GM18520 (cell line): ENCODE measurements at regions not wholly inside any gene's neighbourhood (a gene's known extent, or its start where the extent isn't known, plus 50 kb on each side); places are given as distances from the start of the nearest gene placed in this dataset.

ENCODE experiments used
- ATAC-seq: cut with Tn5 transposase; IDR thresholded peaks from one replicate; pipeline ENCODE4 v1.9.1; 2021; ENCODE audit not compliant: unreplicated experiment

- no peak for ATAC-seq
These were observed 226.5 kb upstream of the TOPAZ1 start for GRCh38 chr3:44015170-44015569.

DNA sequence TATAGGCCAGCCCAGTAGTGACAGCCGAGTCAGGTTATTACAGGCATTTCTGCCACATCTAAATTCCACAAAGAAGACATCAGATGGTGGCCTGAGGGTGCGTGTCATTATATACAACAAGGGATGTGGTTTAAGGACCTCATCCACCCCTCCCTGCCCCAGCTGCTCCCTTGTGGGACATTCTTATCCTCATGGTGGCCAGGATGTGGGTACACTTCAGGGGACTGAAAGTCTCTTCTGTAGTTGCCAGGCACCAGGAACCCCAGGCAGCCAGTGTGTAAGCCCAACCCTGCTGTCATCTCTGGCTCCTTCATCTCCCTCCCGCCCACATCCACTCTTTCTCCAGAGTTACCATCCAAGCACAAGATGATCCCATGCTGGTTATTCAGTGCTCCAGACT lies 224.9 kb upstream of the TOPAZ1 start:
- ATAC-seq = no peak

DNA sequence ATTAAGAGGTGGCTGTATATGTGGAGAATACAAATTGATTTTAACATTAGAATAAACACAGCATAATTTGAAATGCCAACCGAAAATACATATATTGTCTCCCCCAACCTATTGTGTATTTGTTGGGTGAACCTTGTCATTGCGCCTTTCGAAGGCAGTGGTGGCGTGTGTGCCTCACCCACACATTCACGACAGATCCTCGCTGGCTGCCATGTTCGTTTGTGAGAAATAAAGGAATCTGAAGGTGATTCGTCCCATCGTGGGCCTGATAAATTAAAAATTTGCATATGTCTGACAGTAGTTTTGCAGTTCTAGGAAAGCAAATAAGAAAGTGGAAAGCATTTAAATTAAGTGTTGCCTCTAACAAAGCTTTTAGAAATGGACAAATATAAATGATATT lies 222.8 kb upstream of the TOPAZ1 start:
- ATAC-seq = no peak

- no peak for ATAC-seq
These were observed 221.9 kb upstream of the TOPAZ1 start for GRCh38 chr3:44019736-44020135.

GRCh38 chr3:44020143-44020542 lies 221.5 kb upstream of the TOPAZ1 start:
- ATAC-seq = no peak

- no peak for ATAC-seq
These were observed 219.8 kb upstream of the TOPAZ1 start for GRCh38 chr3:44021651-44022594.

GRCh38 chr3:44023961-44024593 lies 217.6 kb upstream of the TOPAZ1 start:
- ATAC-seq = no peak

GRCh38 chr3:44026220-44026865 lies 215.3 kb upstream of the TOPAZ1 start:
- ATAC-seq = no peak

DNA sequence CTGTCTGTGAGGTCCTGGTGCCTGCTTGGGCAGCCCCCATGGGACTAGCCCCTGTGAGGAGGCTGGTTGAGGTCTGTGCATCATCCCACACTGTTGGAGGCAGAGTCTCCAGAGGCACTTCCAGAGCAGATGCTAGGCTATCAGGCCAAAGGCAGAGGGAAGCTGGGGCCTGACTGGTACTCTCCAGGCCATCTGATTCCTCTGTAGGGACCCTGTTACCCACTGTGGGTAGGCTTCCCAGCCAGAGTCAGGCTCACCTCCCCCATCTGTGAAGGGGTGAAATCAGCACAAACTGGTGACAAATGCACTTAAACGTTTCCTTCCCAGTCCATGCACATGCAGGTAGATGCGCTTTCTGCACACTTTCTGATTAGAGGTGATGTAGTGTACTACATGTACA lies 212.6 kb upstream of the TOPAZ1 start:
- no peak for ATAC-seq

GRCh38 chr3:44030285-44030684 lies 211.4 kb upstream of the TOPAZ1 start:
- no peak for ATAC-seq

- ATAC-seq = no peak
These were observed 210.9 kb upstream of the TOPAZ1 start for GRCh38 chr3:44030687-44031305.

DNA sequence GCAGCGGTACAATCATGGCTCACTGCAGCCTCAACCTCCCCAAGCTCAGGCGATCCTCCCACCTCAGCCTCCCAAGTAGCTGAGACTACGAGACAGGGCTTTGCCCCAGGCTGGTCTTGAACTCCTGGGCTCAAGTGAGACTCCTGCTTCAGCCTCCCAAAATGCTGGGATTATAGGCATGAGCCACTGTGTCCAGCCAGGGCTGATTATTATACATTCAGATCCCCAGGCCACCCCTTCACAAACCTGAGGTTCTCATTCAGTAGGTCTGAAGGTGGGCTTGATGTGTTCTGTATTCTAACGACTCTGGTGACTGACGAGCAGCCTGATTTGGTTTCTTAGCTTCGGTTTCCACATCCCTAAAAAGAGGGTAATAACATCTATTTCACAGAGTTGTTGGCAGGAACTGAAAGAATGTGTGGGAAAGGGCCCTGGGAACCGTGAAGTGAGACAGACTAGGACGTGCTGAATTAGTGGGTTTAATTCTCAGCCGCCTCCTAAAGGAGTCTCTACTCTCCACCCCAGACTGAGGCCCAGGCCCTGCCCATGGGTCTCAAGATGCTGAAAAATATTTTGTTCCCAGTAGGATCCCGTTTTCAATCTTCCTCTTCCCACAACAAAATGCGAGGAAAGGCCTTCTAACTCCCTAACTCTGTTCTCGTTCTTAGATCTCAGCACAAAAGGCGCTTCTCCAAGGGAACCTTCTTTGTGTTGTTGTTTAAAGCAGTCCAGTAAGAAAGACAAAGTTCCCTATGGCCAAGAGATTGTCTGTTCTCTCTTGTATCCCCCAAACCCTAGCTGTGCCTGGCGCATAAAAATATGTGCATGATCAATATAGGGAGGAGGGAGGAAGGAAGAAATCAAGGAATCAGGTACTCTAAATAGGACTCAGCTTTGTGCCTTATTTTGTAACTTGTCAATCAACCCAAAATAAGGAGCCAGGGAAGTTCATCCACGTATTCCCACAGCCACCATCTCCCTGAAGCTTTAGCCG lies 210.0 kb upstream of the TOPAZ1 start:
- no peak for ATAC-seq

- ATAC-seq = no peak
These were observed 209.2 kb upstream of the TOPAZ1 start for GRCh38 chr3:44032487-44032886.

- ATAC-seq = no peak
These were observed 208.6 kb upstream of the TOPAZ1 start for GRCh38 chr3:44033123-44033522.

GRCh38 chr3:44036850-44037249 lies 204.8 kb upstream of the TOPAZ1 start:
- no peak for ATAC-seq

DNA sequence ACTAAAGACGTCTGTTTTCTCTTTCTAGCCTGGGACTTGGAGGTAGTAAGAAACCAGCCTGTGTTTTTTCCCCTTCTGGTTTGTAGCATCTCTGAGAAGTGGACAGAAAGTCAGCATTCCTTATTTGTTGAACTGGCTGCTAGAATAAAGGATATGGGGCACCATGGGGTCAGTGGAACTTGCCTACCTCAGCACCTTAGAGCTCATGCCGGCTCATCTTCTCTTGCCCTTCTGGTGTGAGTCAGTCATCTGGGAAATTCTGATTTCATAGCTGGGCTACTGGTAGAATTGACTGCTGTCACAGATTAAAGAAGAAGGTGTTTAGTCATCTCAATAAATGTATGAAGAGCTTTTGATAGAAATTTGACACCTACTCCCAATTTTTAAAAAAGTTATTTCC lies 202.7 kb upstream of the TOPAZ1 start:
- ATAC-seq = no peak

- no peak for ATAC-seq
These were observed 200.0 kb upstream of the TOPAZ1 start for GRCh38 chr3:44041726-44042125.

- ATAC-seq = no peak
These were observed 198.9 kb upstream of the TOPAZ1 start for GRCh38 chr3:44042772-44043171.

GRCh38 chr3:44045476-44046275 lies 196.0 kb upstream of the TOPAZ1 start:
- ATAC-seq = peak; percentile 76
